NCI-H460 (cell line): ENCODE measurements at regions not wholly inside any gene's neighbourhood (a gene's known extent, or its start where the extent isn't known, plus 50 kb on each side); places are given as distances from the start of the nearest gene placed in this dataset.
"Not testable (repeated sequence)": the region's sequence is repeated elsewhere in the genome, so short reads cannot be mapped to it uniquely, and the experiment has no call there.

Experiments used
- DNase-seq: peaks from one replicate; pipeline ENCODE4 v3.0.0-alpha.2; 2016; ENCODE audit warnings: low read depth; ENCODE audit errors: extremely low read depth

DNA sequence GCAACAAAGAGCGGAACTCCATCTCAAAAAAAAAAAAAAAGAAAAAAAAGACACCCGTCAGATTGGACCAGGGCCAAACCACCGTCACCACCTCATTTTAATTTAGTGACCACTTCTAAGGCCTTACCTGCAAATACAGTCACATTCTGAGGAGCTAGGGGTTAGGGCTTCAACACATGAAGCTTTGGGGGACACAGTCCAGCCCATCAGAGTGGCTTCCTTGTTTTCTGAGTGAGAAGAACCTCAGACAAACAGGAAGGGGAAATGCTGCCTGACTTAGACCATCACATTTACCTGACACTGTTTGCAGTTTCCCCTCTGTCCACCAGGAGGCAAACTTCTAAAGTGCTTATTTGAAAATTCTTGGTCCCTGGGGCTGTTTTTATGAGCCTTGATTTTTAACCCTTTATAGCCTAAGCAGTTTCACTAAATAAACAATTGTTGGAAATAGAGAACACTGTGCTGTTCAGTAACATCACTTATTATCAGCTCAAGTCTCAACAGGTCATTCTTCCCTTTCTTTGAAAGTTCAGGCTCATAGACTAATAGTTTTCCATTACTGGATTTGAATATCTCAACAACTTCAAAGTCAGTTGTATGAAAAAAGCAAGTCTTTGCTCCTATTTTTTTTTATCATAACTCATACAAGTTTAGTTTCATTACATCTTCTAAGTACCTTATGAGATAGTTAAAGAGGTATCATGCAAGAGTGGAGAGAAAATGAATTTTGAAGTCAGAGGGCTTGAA lies 74.9 kb upstream of the WASF3 start:
- peak; percentile 53 for DNase-seq

DNA sequence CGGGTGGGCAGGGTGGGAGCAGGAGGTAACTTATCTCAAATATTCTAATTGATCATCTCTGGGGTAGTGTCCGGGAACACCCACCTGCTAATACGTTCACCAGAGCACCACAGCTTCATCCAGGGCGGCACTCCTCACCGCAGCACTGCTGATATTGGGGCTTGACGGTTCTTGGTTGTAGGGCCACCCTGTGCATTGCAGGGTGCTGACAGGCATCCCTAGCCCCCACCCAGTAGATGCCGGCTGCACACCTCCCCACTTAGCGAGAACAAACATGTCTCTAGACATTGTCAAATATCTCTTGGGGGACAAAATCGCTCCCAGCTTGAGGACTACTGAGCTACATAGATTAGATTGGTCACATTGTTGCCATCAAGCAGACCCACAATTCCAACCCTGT lies 73.9 kb upstream of the WASF3 start:
- DNase-seq, result no peak

DNA sequence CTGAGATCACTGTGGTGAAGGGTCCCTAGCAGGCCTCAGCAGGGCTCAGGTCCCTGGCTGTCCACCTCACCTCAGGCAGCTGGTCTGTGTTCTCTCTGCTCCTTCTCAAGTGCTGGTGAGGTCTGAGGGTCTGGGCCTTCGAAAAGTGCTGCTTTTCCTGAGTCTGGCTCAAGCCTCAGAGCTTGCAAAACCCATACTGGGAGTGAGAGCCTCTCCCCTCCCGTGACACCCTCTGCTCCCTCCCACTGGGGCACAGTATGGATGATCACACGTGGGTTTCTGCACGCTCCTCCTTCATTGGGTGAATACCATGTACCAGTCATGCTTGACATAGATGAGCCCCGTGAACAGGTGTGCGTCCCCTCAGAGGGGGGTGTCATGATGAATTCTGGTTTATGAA lies 73.3 kb upstream of the WASF3 start:
- no peak for DNase-seq

- DNase-seq, result no peak
Measured at GRCh38 chr13:26485288-26485687, 72.2 kb upstream of the WASF3 start.

- no peak for DNase-seq
Measured at GRCh38 chr13:26485786-26486185, 71.7 kb upstream of the WASF3 start.

- DNase-seq, result no peak
Measured at GRCh38 chr13:26486550-26486949, 70.9 kb upstream of the WASF3 start.

DNA sequence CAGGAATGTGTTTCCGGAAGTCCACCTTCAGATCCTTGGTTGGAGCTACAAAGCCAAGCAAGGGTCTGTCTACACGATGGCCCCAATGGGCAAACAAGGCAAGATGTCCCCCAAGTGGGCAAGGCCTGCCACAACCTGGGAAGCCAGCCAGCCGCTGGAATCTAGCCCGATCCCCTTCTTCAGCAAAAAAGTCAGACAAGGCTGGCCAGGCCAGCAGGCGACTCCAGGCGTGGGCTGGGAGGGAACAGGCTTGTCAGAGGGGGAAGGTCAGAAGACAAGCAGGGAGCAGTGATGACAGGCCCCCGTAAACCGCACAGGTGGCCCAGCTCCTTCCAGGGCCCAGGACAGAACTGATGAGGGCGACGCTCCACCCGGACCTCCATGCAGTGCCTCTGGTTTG lies 69.7 kb upstream of the WASF3 start:
- no peak for DNase-seq

DNA sequence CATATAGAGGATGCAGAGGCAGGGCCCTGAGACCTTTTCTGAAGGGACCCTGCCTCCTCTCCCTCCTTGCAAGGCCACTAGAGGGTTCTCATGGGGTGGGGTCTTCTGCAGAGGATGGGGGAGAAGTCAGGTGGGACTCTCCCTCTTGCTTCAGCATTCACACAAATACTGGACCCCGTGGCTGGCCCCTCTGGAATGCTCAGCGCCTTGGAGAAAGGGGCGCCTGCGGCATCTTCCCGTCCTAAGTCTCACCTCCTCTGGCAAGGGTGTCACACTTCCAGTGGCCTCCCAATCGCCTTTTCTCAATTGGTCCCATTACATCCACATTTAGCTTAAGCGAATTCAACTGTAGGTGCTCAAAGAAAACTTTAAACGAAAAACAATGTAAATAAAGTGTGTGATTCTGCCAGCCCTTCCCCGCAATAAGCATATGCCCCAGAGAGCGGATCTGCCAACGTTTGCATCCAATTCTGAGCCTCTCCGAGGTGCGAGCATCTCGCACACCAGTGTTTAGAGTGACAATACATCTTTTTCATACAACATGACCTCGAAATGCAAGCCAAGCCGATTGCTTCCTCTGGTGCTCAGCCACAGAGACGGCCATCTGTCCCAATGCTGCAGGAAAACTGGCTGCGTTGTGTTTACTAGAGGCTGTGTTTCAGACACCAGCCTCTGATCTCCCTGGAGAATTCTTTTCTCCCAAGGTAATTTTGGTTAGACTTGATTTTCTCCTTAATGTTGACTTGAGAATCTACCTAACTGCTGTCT lies 69.1 kb upstream of the WASF3 start:
- no peak for DNase-seq

- not testable (repeated sequence) for DNase-seq
Measured at GRCh38 chr13:26492301-26492700, 65.2 kb upstream of the WASF3 start.

DNA sequence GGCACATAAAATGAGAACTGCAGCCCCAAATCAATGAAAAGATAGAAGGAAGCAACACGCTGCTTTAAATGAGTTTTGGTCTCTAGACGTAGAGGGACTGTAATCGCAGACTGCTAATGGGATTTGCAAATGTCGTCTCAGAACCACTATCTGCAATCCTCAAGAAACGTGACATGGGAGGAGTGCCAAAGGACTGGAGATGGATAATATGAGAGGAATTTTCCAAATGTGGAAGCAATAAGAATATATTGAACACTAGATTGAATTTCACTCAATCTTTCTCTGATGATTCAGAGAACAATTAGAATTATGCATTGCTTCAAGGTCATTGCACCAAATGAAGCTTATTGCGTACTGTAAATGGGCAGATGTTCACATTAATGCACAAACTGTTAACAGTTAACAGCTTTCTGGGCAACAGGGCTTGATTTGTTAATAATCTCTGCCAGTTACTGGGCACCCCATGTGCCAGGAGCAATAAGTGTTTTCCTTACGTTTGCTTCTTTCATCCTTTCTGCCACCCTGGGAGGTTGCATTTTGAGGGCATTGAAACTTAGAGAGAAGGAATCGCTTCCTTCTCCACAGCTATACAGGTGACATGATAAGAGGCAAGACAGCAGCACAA lies 62.8 kb upstream of the WASF3 start:
- no peak for DNase-seq

- no peak for DNase-seq
Measured at GRCh38 chr13:26495750-26496149, 61.7 kb upstream of the WASF3 start.

DNA sequence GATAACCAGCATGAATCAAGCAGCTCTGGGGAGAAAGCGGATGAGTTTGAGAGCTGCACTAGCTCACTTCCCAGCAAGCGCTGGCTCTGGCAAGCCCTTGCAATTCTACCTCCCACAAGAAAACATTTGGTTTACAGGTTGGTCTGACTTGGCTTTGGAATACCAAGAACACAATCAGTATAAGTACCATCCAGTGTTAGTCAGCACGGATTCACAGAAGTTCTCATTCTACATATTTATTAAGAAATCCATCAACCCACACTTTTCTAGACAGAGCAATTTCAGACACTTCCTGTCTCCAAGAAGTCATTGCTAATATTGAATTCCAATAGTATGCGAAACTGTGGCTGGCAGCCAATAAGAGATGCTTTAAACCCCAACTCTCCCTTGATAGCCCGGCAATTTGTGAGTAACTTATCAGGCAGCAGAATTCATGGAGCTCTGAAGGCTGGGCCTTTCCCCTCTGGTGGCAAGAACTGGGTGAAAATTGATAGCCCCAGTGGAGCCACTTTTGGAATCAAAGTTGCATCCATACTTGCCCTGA lies 59.4 kb upstream of the WASF3 start:
- no peak for DNase-seq

DNA sequence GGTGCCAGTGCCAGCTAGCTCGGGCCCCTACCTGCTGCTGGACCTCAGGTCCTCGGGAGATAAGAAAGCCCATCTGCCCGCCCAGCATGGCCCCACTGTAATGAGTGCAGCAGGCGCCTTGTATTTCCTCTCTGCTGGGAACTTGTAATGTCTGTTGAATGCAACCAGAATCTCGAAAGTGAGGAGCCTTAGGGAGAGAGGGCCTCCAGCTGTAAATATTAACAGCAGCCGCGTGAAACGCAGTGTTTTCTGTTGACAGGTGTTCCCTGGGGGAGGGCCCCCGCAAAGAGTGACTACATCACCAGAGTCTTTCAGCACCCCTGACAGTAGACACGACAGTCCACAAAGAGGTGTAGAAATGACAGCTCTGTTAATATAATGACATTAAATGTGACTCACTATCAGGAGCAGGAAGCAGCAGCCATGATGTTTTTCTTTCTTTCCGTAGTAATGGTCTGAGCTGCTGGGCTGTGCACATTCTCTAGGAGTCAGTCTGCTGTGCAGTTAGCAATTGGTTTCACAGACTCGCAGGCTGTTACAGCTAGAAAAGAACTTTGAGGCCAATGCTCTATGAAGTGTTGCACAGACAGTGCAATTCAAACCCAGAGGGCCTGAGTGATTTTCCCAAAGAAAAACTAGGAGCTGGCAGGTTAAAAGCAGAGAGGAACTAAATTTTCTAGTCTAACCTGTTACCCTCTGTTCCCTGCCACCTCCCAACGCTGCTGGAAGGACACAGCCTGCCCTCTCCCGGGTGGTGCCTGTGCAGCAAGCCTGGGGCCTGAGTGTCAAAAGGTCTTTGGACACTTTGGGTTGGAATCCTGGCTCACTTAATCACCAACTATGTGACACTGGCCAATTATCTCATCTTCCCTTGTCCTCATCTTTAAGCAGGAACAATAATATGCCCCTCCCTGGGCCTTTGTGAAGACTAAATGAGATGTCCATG lies 58.6 kb upstream of the WASF3 start:
- DNase-seq, result no peak

- DNase-seq, result no peak
Measured at GRCh38 chr13:26500618-26501320, 56.7 kb upstream of the WASF3 start.

DNA sequence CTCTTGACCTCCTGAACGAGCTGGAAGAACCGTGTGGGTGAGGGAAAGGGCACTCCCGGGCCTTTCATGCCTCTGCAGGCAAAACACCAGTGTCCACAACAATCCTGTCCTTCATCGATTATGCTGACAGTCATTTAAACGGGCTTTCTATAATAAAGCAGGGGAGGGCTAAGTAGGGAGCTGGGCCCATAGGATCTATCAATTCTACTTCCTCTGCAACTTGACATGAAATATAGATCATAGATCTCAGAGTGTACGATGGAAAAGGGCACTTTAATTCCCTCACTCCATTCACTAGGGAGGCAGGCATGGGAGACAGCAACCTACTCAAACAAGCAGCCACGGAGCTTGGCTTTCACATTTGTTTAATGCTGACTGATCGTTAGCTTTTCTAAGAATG lies 55.8 kb upstream of the WASF3 start:
- DNase-seq, result no peak

DNA sequence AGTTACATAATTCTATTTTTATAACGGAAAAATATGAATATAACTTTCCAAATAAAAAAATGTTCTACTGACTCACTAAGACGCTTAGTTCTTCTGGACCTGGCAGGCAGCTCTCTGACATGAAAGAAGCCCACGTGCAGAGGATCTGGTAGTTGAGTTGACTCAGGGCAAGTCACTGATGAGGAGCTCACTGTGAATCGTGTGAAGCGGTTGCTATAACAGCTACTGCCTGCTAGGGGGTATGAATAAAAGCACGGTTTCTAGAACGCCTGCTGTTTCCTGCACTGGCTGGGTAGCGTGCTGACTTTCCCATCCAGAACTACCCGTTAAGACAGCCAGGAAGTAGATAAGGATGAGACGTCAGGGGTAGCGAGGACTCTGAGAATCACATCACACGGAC lies 54.7 kb upstream of the WASF3 start:
- DNase-seq, result no peak

DNA sequence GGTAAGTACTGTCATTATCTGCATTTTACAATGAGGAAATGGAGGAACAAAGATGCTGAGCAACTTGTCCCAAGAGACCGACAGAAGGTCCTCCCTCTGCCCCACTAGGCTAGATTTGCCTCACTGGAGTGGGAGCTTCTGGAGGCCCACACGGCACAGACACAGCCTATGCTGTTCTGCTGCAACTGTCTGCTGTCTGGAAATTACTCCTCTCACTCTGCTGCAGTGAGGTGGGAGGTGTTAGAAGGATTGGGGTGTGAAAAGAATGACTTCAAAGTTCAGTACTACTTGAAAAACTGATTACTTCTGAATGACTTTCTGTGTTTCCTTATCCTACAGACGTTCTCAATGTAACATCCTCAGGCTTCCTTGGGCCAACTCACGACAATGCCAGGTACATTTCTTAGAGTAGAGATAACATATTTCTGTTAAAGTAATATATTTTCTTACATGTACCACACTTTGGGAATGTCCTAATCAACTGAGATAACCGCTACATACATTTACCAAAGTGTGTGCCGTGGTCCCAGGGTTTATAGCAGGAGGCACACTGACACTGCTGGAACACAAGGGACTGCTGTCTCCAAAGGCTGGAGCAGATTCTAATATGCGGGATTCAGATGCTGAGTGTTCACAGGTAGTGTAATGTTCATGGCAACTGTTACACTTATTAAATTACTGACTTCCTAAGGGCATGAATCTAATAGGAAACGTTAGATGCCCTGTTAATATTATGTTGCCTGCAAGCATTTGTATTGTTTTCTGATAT lies 53.5 kb upstream of the WASF3 start:
- DNase-seq, result no peak
